CD14-positive monocyte (primary cell): ENCODE measurements at regions not wholly inside any gene's neighbourhood (a gene's known extent, or its start where the extent isn't known, plus 50 kb on each side); places are given as distances from the start of the nearest gene placed in this dataset.

Source experiments
- DNase-seq, 3 donors: peaks; one replicate each; pipeline ENCODE4 v3.0.0-alpha.2; 2011 to 2022
- H2AFZ ChIP-seq: 2 replicates; pipeline ENCODE4 v1.6.0; 2012; ENCODE audit warnings: mild to moderate bottlenecking, low read depth, low read length, inconsistent platforms; ENCODE audit not compliant: insufficient read depth, poor library complexity, severe bottlenecking
- H3K27ac ChIP-seq, 2 donors: 1 replicate in 1 of 2; 2 replicates in 1 of 2; pipeline ENCODE4 v1.5.1; 2012 to 2013; ENCODE audit warnings: low read length in 2 of 2, control low read depth in 1 of 2, inconsistent platforms in 1 of 2, low read depth in 1 of 2, mild to moderate bottlenecking in 1 of 2
- H3K27me3 ChIP-seq, 2 donors: one replicate each; pipeline versions ENCODE4 v1.6.0 to v1.6.1; 2011 to 2013; ENCODE audit warnings: low read length in 2 of 2; ENCODE audit not compliant: control insufficient read depth in 2 of 2, insufficient read depth in 2 of 2
- H3K36me3 ChIP-seq, 2 donors: replicated peaks in 1 of 2; 1 replicate in 1 of 2; 2 replicates in 1 of 2; pipeline versions ENCODE4 v1.5.1 to v1.6.1; 2012 to 2013; ENCODE audit warnings: low read length in 2 of 2, control low read depth in 1 of 2, inconsistent platforms in 1 of 2, mild to moderate bottlenecking in 1 of 2; ENCODE audit not compliant: insufficient read depth in 2 of 2, control insufficient read depth in 1 of 2
- H3K4me1 ChIP-seq, 2 donors: 1 replicate in 1 of 2; 2 replicates in 1 of 2; pipeline versions ENCODE4 v1.5.1 to v1.6.1; 2012 to 2013; ENCODE audit warnings: low read length in 2 of 2, control low read depth in 1 of 2, inconsistent platforms in 1 of 2, mild to moderate bottlenecking in 1 of 2, moderate library complexity in 1 of 2; ENCODE audit not compliant: insufficient read depth in 2 of 2, control insufficient read depth in 1 of 2
- H3K4me2 ChIP-seq: replicated peaks from 2 replicates; pipeline ENCODE3; 2012; ENCODE audit warnings: low read length, moderate library complexity, mild to moderate bottlenecking; ENCODE audit not compliant: poor library complexity, severe bottlenecking; ENCODE audit errors: extremely low read depth
- H3K4me3 ChIP-seq, 3 experiments: fragments of 200-600 bp in 1 of 3; sonication (generic) in 1 of 3; replicated peaks in 1 of 3; 1 replicate in 2 of 3; 2 replicates in 1 of 3; pipeline ENCODE4 v1.5.1; 2011 to 2013; ENCODE audit warnings: low read length in 3 of 3, mild to moderate bottlenecking in 3 of 3, control low read depth in 2 of 3, low read depth in 2 of 3, inconsistent platforms in 1 of 3, moderate library complexity in 1 of 3
- H3K79me2 ChIP-seq: 2 replicates; pipeline ENCODE4 v1.6.0; 2012; ENCODE audit warnings: mild to moderate bottlenecking, control low read depth, inconsistent platforms, low read length, moderate library complexity; ENCODE audit not compliant: insufficient read depth
- H3K9ac ChIP-seq: 2 replicates; pipeline ENCODE4 v1.6.0; 2017; ENCODE audit warnings: low read length, mild to moderate bottlenecking; ENCODE audit not compliant: insufficient read depth, poor library complexity, severe bottlenecking
- H3K9me3 ChIP-seq, 2 donors: replicated peaks in 1 of 2; 1 replicate in 1 of 2; 2 replicates in 1 of 2; pipeline versions ENCODE4 v1.5.1 to v1.6.1; 2012 to 2013; ENCODE audit warnings: low read length in 2 of 2, control low read depth in 1 of 2; ENCODE audit not compliant: control insufficient read depth in 1 of 2, insufficient read depth in 1 of 2
- H4K20me1 ChIP-seq: 2 replicates; pipeline ENCODE4 v1.6.0; 2012; ENCODE audit warnings: mild to moderate bottlenecking, low read length, control low read depth, moderate library complexity; ENCODE audit not compliant: insufficient read depth
- H3K27ac Mint-ChIP-seq, 7 donors: one replicate each; pipeline ENCODE4 v1.8.0; 2020; ENCODE audit warnings: mild to moderate bottlenecking in 7 of 7, mixed read lengths in 7 of 7, moderate library complexity in 6 of 7, inconsistent platforms in 2 of 7
- H3K27me3 Mint-ChIP-seq, 3 donors: one replicate each; pipeline ENCODE4 v1.8.0; 2021 to 2022; ENCODE audit warnings: low read depth in 3 of 3, mild to moderate bottlenecking in 3 of 3, mixed read lengths in 3 of 3, moderate library complexity in 3 of 3, inconsistent platforms in 1 of 3
- H3K36me3 Mint-ChIP-seq, 2 donors: one replicate each; pipeline ENCODE4 v1.8.0; 2020; ENCODE audit warnings: mixed read lengths in 2 of 2, inconsistent platforms in 1 of 2, mild to moderate bottlenecking in 1 of 2
- H3K4me1 Mint-ChIP-seq: one replicate; pipeline ENCODE4 v1.8.0; 2020; ENCODE audit warnings: mild to moderate bottlenecking, mixed read lengths
- H3K4me3 Mint-ChIP-seq, 2 donors: one replicate each; pipeline ENCODE4 v1.8.0; 2020; ENCODE audit warnings: mild to moderate bottlenecking in 2 of 2, mixed read lengths in 2 of 2, moderate library complexity in 1 of 2
- H3K9me3 Mint-ChIP-seq, 7 donors: one replicate each; pipeline ENCODE4 v1.8.0; 2020 to 2022; ENCODE audit warnings: mixed read lengths in 7 of 7, mild to moderate bottlenecking in 6 of 7, moderate library complexity in 6 of 7, inconsistent platforms in 2 of 7
- CTCF ChIP-seq: fragments of 200-600 bp; IDR thresholded peaks from one replicate; pipeline ENCODE4 v1.8.0; 2022; ENCODE audit warnings: antibody characterized with exemption, mild to moderate bottlenecking
- WGBS: methylation state at CpG from one replicate; pipeline ENCODE4 v1.1.5; 2013; ENCODE audit warnings: missing lambda C conversion rate; ENCODE audit not compliant: insufficient coverage; 5-methylcytosine and 5-hydroxymethylcytosine counted together
- intact Hi-C, 2 donors: fragments of 100-400 bp; cut with micrococcal nuclease; formaldehyde crosslinking; loops; one replicate each; pipeline versions ENCODE4 v1.15.0 to v1.15.1; 2023

DNA sequence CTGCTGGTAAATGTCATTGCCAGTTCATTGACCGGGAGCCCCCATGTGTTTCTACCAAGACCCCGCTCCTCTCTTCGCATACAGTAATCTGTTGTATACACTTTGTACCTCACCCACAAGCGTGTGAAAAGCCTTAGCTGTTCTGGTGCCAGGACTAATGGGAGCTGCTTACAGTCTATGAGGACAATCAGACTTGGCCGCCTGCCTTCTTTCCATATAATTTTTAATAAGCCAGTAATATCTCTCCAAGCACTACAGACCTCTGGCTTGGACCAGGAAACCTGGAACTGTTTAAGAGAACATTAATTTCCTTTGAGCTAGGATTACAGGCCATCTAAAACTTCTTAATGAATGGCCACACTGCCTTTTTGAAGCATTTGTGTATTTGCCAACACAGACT, 149.7 kb upstream of the MSX1 start:
- Mint-ChIP-seq H3K27ac (no peak overlapping the region), H3K36me3 (no peaks in the 10 kb centered on the region), H3K27me3 (peaks cover 1 to 2% (median 2%) of the 10 kb centered on the region in 3 donors), H3K4me1 (peaks cover 1% of the 10 kb centered on the region), H3K9me3 (peaks cover 0 to 10% (median 6%) of the 10 kb centered on the region in 7 donors), H3K4me3 (no peak overlapping the region)
- no peak for TF ChIP-seq CTCF
- Histone ChIP-seq H2AFZ (no peak overlapping the region), H3K27me3 (no peaks in the 10 kb centered on the region), H3K79me2 (no peaks in the 10 kb centered on the region), H3K4me2 (no peak overlapping the region), H3K36me3 (no peaks in the 10 kb centered on the region), H3K9ac (no peak overlapping the region), H3K4me1 (peaks cover 0 to under 1% of the 10 kb centered on the region in 2 donors), H4K20me1 (no peaks in the 10 kb centered on the region), H3K27ac (no peak overlapping the region), H3K4me3 (no peak overlapping the region), H3K9me3 (no peaks in the 10 kb centered on the region)
- intact Hi-C loops: no loop called here
- DNase-seq: no peak
- 96% methylated on average over 4 of the region's 5 CpGs for WGBS

GRCh38 chr4:4704267-4704666, 155.2 kb upstream of the MSX1 start:
- no peaks in the 10 kb centered on the region for H3K27me3 ChIP-seq
- H3K9ac ChIP-seq: no peak overlapping the region
- H3K4me1 ChIP-seq: peaks cover 10 to 12% of the 10 kb centered on the region in 2 donors
- intact Hi-C loops: no loop called here
- H3K4me2 ChIP-seq: peak overlapping the region; percentile 3
- Mint-ChIP-seq H3K36me3 (no peaks in the 10 kb centered on the region), H3K4me3 (peak overlapping the region in 1 of 2 donors; percentile 42), H3K4me1 (peaks cover 15% of the 10 kb centered on the region), H3K27ac (peak overlapping the region in 2 of 7 donors; percentile 43 to 57), H3K9me3 (peaks cover 0 to 14% (median 5%) of the 10 kb centered on the region in 7 donors), H3K27me3 (peaks cover 0 to 2% (median 1%) of the 10 kb centered on the region in 3 donors)
- no peak overlapping the region for H3K27ac ChIP-seq
- peak; percentile 12 to 41 (median 16) for DNase-seq
- H3K9me3 ChIP-seq: peaks cover 0 to 2% of the 10 kb centered on the region in 2 donors
- H3K79me2 ChIP-seq: no peaks in the 10 kb centered on the region
- no peaks in the 10 kb centered on the region for H3K36me3 ChIP-seq
- H3K4me3 ChIP-seq: no peak overlapping the region
- no peak overlapping the region for H2AFZ ChIP-seq
- no peaks in the 10 kb centered on the region for H4K20me1 ChIP-seq
- 8% methylated on average over 5 of the region's 7 CpGs for WGBS
- TF ChIP-seq CTCF: no peak
